NCI-H2107 treated with DMSO at 0.1 percent for 48 hours (cell line): ENCODE measurements at regions not wholly inside any gene's neighbourhood (a gene's known extent, or its start where the extent isn't known, plus 50 kb on each side); places are given as distances from the start of the nearest gene placed in this dataset.
A peak's percentile ranks its signal among the peaks of the same experiment; 100 is the strongest.
"Not testable (repeated sequence)": the region's sequence is repeated elsewhere in the genome, so short reads cannot be mapped to it uniquely, and the experiment has no call there.

ENCODE experiments used
- DNase-seq: peaks from one replicate; lab custom pipeline; 2025; ENCODE audit not compliant: unreplicated experiment; lab: John Stamatoyannopoulos, UW

- no peak for DNase-seq
Observed at GRCh38 chr1:163570071-163570470, 248.3 kb downstream of the NUF2 start.

- no peak for DNase-seq
Observed at GRCh38 chr1:163571950-163572349, 250.2 kb downstream of the NUF2 start.

- DNase-seq: no peak
Observed at GRCh38 chr1:163574119-163574518, 252.4 kb downstream of the NUF2 start.

- no peak for DNase-seq
Observed at GRCh38 chr1:163580926-163581325, 259.2 kb downstream of the NUF2 start.

GRCh38 chr1:163583661-163584181, 262.0 kb downstream of the NUF2 start:
- no peak for DNase-seq

- no peak for DNase-seq
Observed at GRCh38 chr1:163585796-163586195, 264.0 kb downstream of the NUF2 start.

GRCh38 chr1:163588796-163589195, 267.0 kb downstream of the NUF2 start:
- no peak for DNase-seq

GRCh38 chr1:163589735-163590134, 268.0 kb downstream of the NUF2 start:
- DNase-seq: no peak

- not testable (repeated sequence) for DNase-seq
Observed at GRCh38 chr1:163591131-163591530, 269.4 kb downstream of the NUF2 start.

- not testable (repeated sequence) for DNase-seq
Observed at GRCh38 chr1:163592623-163593022, 270.9 kb downstream of the NUF2 start.

GRCh38 chr1:163596106-163596505, 274.4 kb downstream of the NUF2 start:
- DNase-seq: not testable (repeated sequence)

GRCh38 chr1:163596541-163597258, 274.9 kb downstream of the NUF2 start:
- no peak for DNase-seq

- DNase-seq: no peak
Observed at GRCh38 chr1:163604321-163604720, 282.6 kb downstream of the NUF2 start.

- no peak for DNase-seq
Observed at GRCh38 chr1:163604896-163605295, 283.1 kb downstream of the NUF2 start.

GRCh38 chr1:163608979-163609378, 287.2 kb downstream of the NUF2 start:
- no peak for DNase-seq

GRCh38 chr1:163609858-163610257, 288.1 kb downstream of the NUF2 start:
- DNase-seq: no peak

- peak; percentile 45 for DNase-seq
Observed at GRCh38 chr1:163610486-163610885, 288.7 kb downstream of the NUF2 start.

- DNase-seq: no peak
Observed at GRCh38 chr1:163614361-163614760, 292.6 kb downstream of the NUF2 start.

GRCh38 chr1:163628034-163628773, 306.4 kb downstream of the NUF2 start:
- no peak for DNase-seq

GRCh38 chr1:163632269-163632668, 310.5 kb downstream of the NUF2 start:
- DNase-seq: no peak

- no peak for DNase-seq
Observed at GRCh38 chr1:163633366-163633765, 311.6 kb downstream of the NUF2 start.

- not testable (repeated sequence) for DNase-seq
Observed at GRCh38 chr1:163645676-163646075, 323.9 kb downstream of the NUF2 start.
